ENCODE measurements at regions not wholly inside any gene's neighbourhood (a gene's known extent, or its start where the extent isn't known, plus 50 kb on each side); places are given as distances from the start of the nearest gene placed in this dataset.

DNA sequence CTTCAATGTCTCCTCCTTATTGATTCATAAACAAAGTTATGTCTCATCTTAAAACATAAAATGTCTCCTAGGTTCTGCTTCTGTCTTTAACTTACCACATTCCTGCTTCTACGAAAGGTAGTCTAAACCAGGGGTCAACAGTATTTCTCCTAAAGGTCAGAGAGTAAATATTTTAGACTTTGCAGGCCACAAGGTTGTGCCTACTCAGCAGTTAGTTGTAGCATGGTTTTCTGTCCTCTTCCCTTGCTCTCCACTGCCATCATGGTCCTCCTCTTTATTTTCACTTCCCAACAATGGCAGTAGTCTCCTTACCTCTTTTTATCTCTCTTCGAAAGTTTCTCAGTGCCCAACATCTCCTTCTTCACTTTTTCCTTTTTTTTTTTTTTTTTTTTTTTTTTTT is 68.3 kb upstream of the LRP1B start:
- no peak overlapping the region for H2BK5ac ChIP-seq (ENCODE audit: low read depth, low read length)
- ChIA-PET CTCF (ENCODE audit: partially characterized antibody) (interaction anchor here (1.1 to 1.2 kb wide), 2 partner anchors 18 to 29 kb away, joined by 3 to 4 read pairs; no protein-coding TSS in a partner anchor), POLR2A (ENCODE audit: partially characterized antibody) (no interaction called here)

More for the DNA sequence above, 68.3 kb upstream of the LRP1B start:
- no peak for FAIRE-seq
- H3K56ac ChIP-seq (replicated peaks; ENCODE audit: insufficient read length, low read depth, low read length) = no peak overlapping the region
- H3K27ac ChIP-seq (ENCODE audit: low read depth, low read length) = no peak overlapping the region
- TF ChIP-seq KDM4A (IDR thresholded peaks at IDR 0.05; ENCODE audit: low read depth, low read length, severe bottlenecking) (no peak), MAX (IDR thresholded peaks at IDR 0.05) (no peak), BCL11A (IDR thresholded peaks at IDR 0.05; ENCODE audit: low read depth in 2 of 2, low read length in 2 of 2) (no peak), ATF2 (IDR thresholded peaks at IDR 0.05; ENCODE audit: low read length) (no peak), EP300 (IDR thresholded peaks at IDR 0.05; ENCODE audit: borderline replicate concordance in 1 of 2, low read depth in 2 of 2, low read length in 2 of 2) (no peak)
- H3K18ac ChIP-seq (ENCODE audit: extremely low read depth, low read length) = no peak overlapping the region
- no peak overlapping the region for H4K8ac ChIP-seq (ENCODE audit: extremely low read depth, insufficient read depth, low read length)
- H2BK20ac ChIP-seq (ENCODE audit: low read length) = no peak overlapping the region
- H4K20me1 ChIP-seq (replicated peaks in 1 of 2; ENCODE audit: control insufficient read depth in 1 of 2, insufficient read depth in 2 of 2, low read length in 2 of 2) = no peaks in the 10 kb centered on the region
- no peak overlapping the region for H4K5ac ChIP-seq (ENCODE audit: insufficient read length, low read depth, low read length)
- no peaks in the 10 kb centered on the region for H3K79me2 ChIP-seq (ENCODE audit: control insufficient read depth in 1 of 2, insufficient read depth in 2 of 2, low read length in 2 of 2)
- H3K14ac ChIP-seq (ENCODE audit: insufficient read length) = no peak overlapping the region
- H3K4me3 ChIP-seq (ENCODE audit: extremely low read depth in 1 of 4, insufficient read depth in 2 of 4, low read depth in 3 of 4, low read length in 4 of 4) = no peak overlapping the region
- no peak overlapping the region for H3K9ac ChIP-seq (replicated peaks in 1 of 4; ENCODE audit: extremely low read depth in 1 of 4, low read depth in 3 of 4, low read length in 3 of 4)
- no peaks in the 10 kb centered on the region for H3K36me3 ChIP-seq (ENCODE audit: control insufficient read depth in 2 of 4, insufficient read depth in 4 of 4, low read length in 3 of 4)
- H3K4me1 ChIP-seq (replicated peaks in 1 of 4; ENCODE audit: control insufficient read depth in 3 of 4, insufficient read depth in 4 of 4, low read length in 3 of 4) = no peaks in the 10 kb centered on the region
- no peak overlapping the region for H3K23ac ChIP-seq (ENCODE audit: insufficient read length)
- H2BK120ac ChIP-seq (replicated peaks; ENCODE audit: low read depth, low read length) = no peak overlapping the region
- no peak overlapping the region for H2AK5ac ChIP-seq (ENCODE audit: low read depth, low read length)
- no peaks in the 10 kb centered on the region for H3K27me3 ChIP-seq (replicated peaks in 1 of 4; ENCODE audit: control insufficient read depth in 3 of 4, extremely low read depth in 1 of 4, insufficient read depth in 3 of 4, low read length in 3 of 4)
- H2AFZ ChIP-seq (ENCODE audit: low read length) = no peak overlapping the region
- H2BK15ac ChIP-seq (ENCODE audit: low read length) = no peak overlapping the region
- no peaks in the 10 kb centered on the region for H3K9me3 ChIP-seq (ENCODE audit: insufficient read depth in 2 of 2, low read depth in 1 of 2, low read length in 1 of 2)
- H4K91ac ChIP-seq (replicated peaks; ENCODE audit: insufficient read length, low read length) = no peak overlapping the region
- DNase-seq (ENCODE audit: low read depth in 1 of 2, low spot score in 2 of 2) = no peak
- H3K23me2 ChIP-seq (ENCODE audit: low read depth, low read length) = no peaks in the 10 kb centered on the region
- H3K4me2 ChIP-seq (ENCODE audit: insufficient read depth in 1 of 2, low read depth in 2 of 2, low read length in 2 of 2) = no peak overlapping the region
- 94% methylated on average over 2 of the region's 2 CpGs; no CpG with 5 or more reads in 1 of the 2 experiments for WGBS, 2 experiments (ENCODE audit: extremely low coverage in 1 of 2, insufficient coverage in 1 of 2, insufficient read length in 1 of 2, insufficient replicate concordance in 2 of 2, low coverage in 1 of 2, low lambda C conversion rate in 2 of 2, missing lambda C conversion rate in 1 of 2)
- no peak overlapping the region for H3K4ac ChIP-seq (replicated peaks; ENCODE audit: insufficient read length, low read depth, low read length)
- no peaks in the 10 kb centered on the region for H3K79me1 ChIP-seq (ENCODE audit: low read depth, low read length)
- no peak overlapping the region for H2BK12ac ChIP-seq (ENCODE audit: low read depth, low read length)

Measured in H1 (cell line).